ENCODE measurements at regions not wholly inside any gene's neighbourhood (a gene's known extent, or its start where the extent isn't known, plus 50 kb on each side); places are given as distances from the start of the nearest gene placed in this dataset.
A peak's percentile ranks its signal among the peaks of the same experiment; 100 is the strongest.

DNA sequence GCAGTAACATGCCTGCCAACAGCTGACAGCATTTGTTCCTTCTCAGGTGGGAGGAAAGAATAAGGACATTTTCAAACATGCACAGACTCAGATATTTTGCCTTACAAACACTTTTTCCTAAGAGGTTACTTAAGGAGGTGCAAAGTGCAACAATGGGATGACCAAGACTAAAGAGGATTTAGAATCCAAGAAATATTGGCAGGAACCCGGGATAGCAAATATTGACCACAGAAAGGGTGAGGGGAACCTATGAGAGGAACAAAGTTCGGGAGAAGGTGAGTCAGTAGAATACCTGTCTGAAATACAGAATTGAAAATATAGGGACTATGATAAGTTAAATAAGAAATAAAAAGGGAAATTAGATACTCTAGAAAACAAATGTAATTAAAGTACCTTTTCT is 321.9 kb upstream of the EMCN start:
- DNase-seq = no peak

DNA sequence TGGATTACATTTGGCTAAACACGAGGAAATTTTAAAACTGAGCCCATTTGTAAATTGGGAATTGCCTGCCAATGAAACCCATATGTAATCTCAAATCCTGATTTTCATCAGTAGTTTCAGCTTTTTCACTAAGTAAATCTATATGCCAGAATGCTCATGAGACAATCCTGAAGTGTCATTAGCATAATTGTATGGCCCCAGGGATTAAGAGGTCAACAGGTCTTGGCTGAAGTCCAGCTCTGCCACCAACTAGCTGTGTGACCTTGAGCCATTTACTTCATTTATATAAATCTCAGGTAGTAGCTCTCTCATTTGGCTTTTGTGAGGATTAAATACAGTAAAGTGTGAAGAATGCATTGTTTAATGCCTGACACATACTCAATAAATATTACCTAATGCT is 320.5 kb upstream of the EMCN start:
- DNase-seq = no peak

- no peak for DNase-seq
Observed at GRCh38 chr4:100836929-100837328, 319.1 kb upstream of the EMCN start.

- no peak for DNase-seq
Observed at GRCh38 chr4:100834616-100835015, 316.8 kb upstream of the EMCN start.

- no peak for DNase-seq
Observed at GRCh38 chr4:100833906-100834305, 316.1 kb upstream of the EMCN start.

DNA sequence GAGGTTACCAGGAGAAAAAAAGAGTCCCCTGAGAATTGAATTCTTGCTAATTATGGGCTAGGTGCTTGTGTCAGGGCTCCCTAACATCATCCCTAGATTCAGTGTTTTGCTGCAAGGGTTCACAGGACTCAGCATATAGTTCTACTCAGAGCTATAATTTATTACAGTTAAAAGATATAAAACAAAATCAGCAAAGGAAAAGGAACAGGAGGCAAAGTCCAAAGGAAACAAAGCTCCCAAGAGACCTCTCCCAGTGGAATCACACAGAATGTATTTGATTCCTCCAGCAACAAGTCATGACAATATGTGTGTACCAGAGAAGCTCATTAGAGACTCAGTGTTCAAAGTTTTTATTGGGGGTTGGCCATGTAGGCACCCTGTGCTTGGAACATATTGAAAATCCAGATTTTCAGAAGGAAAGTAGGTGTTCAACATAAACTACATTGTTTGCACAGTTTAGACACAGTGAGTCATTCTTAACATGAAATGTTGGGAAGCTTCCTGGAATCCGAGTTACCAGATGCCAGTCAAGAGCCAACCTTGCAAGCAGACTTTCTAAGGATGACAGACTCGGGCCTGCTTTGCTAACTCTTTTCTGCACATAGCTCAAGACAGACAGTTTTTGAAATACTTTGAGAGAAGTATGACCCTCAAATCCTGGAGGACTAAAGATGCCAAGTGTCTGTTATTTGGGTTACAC is 311.3 kb upstream of the EMCN start:
- DNase-seq = no peak

- DNase-seq = no peak
Observed at GRCh38 chr4:100828364-100828763, 310.5 kb upstream of the EMCN start.

GRCh38 chr4:100827756-100828155 is 309.9 kb upstream of the EMCN start:
- DNase-seq = no peak

DNA sequence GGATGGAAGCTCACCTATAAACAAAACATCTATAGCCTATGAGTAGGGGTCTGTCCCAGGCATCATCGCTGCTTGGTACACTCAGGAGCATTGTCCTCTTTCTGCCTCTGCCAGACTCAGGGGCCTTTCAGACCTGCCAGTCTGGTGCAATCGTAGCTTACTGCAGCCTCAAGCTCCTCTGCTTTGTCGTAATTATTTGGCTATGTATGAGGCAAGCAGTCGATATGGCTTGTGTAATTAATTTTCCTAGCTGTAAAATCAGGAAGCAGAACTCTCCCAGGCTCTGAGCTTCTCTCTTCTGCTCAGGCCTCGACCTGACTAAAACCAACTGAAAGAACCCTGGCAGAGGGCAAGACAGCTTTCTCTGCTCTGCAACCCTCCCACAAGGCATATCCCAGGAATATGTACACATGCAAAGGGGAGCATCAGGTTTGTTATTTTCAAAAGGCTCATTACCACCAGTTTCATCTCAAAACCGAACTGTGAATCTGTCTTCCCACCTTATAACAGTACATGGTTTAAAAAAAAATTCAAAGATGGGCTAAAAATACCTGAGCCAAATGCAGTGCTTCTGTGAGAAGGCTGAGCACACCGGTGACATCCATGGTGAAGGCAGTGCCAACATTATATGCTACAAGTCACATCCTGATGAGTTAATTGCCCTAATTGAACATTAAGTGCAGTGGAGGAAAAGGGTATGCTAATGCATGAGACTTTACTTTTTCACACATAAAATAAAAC is 309.2 kb upstream of the EMCN start:
- DNase-seq = no peak

DNA sequence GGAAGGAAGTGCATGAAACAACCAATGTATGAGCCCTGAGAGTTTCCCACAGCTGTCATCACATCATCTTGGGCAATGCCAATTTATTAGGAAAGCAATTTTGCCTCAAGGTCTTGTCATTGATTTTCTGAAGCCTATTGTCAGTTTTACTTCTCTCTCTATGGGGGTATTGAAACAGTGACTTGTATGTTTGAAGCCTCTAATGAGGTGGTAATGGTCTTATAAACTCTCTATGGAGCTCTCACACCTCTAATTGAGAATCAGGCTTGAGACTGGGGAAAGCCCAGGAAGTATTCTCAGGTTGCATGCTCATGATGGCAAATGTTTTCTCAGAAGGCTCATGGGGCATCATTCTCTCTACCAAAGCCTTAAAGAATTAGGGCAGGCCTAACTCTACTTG is 308.2 kb upstream of the EMCN start:
- no peak for DNase-seq

DNA sequence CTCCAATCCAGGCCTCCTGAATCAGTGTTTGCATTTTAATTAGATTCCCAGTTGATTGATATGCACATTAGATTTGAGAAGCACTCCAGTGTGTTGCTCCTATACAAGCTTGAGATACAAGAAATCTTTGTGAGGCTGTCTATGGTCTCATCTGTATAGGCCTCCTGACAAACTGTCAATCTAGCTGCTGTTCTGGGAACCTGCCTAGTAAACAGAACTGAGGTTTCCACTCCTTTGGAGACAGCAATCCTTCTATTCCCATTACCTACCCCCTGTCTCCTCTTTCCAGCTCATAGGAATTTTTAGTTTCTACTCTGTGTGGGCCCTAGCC is 306.1 kb upstream of the EMCN start:
- DNase-seq = no peak

DNA sequence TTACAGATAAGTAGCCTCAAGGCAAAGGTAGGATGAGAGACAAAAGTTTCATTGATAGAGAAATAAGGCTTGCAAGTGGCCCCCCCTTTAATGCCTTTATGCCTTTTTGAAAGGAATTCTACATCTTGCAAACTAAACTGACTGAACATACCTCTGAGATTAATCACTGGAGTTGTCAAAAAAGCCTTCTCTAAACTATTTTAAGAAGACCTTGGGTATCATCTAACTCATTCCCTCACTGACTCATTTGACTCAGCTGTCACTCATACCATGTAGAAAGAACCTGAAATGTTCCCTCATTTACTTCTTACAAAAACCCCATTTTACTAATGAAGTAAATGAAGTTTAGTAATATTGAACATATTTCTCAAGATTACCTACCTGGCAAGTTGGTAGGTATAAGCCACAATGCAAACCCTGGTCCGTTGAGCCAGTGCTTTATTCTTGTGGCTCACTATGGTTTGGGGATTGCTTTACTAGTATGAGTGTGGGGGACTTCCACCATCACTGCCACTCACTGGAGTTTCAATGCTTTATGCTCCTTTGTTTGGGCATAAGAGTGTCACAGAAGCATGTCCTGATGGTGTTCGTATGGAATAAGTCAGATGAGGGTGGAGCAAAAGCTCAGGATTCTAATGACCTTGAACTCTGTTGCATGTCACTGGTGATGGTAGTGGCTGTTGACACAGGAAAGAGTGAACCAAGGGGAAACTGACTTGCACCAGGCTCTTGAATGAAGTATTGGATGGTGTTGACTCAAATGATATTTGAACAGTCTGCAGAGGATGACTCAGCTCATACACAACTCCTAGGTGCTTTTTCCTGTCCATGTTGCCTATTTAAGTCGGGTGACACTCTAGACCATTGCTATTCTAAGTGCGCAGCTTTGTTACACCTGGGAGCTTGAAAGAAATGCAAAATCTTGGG is 305.5 kb upstream of the EMCN start:
- peak; percentile 51 for DNase-seq

DNA sequence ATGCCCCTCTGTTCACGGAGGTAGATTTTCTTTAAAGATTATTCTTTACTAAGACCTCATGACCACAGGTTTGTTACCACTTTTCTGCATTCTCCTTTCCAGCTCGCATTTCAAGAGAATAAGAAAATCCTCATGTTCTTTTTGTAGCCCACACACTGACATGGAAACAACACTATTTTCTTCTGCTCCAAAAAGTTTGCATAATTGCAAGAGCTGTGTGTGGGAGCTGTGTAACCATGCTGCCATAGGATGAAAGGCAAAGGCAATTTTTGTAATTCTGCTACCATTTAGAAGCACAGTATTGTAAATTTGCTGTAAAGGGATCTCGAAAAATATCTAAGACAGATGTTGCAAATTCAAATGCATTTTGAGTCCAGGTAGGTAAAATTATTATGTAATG is 302.4 kb upstream of the EMCN start:
- no peak for DNase-seq

GRCh38 chr4:100819505-100819904 is 301.7 kb upstream of the EMCN start:
- no peak for DNase-seq

DNA sequence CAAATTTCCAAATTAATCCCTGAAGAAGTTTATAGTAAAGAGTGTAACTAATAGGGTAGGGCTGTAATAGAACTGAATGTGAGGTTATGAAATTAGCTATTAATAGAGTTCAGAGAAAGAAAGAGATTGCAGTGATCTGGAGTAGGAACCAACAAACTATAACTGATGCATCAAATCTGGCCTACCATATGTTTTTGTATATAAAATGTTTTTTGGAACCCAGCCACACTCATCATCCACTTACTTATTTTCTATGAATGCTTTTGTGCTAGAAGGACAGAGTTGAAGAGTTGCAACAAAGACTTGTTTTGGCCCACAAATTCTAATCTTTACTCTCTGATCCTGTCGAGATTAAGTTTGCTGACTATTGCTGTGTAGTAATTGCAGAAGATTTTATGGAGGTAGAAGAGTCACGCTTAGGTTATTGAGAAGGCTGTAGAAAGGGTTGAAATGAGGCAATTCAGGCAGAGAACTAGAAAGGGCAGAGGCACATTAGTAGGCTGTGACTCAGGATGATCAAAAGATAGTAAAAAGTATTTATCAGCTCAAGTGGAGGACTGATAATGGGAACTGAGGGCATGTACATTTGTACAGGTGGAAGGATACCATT is 298.7 kb upstream of the EMCN start:
- no peak for DNase-seq

DNA sequence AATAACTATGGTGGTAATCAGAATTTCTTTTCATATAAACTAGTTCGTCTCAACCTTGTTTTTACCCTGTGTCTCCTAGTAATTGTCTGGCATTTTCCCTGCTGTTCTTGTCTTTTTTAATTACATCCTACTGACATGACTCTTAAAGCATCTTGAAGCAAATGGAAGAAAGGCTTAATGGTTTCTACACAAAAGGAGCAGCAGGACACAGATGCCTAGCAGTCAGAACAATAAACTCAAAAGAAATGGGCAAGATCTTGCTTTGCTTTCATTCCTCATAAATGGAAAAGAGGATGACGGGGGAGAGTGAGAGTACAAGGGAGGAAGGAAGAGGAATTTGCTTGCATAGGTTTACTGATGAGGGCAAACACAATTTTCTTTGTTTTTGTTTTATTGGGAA is 293.2 kb upstream of the EMCN start:
- no peak for DNase-seq

DNA sequence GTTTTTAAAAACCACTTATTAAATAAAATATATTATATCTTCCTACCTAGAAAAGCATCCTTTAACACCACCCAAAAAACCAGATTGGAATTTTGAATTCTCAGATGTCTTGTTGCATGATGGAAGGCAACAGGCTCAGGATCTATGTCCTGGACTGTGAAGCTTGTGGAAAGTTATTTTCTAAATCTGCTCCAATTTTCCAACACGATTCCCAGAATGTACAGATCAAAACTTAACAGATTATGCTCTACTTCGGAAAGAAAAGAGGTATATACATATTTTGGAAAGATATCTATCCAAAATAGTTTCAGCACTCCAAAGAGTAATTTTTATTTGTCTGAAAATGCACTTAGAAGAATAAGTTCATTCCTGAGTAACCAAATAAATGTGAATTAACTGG is 291.7 kb upstream of the EMCN start:
- no peak for DNase-seq

DNA sequence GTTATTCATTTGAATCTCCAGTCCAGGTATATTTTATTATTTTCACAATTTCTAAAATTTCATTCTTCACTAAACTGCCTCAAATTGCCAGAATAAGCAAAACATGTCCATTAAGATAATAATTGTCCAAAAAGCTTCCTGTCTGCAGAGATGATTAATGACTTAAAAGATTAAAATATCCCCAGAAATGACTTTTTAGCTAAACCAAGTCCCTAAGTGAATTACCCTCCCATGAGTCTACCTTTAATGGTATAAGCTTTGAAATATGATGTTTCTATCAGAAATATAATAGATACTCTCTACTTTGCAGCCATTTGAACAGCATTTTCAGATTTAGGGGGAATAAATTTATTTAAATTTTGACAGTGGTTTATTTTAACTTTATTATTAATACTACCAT is 289.2 kb upstream of the EMCN start:
- no peak for DNase-seq

DNA sequence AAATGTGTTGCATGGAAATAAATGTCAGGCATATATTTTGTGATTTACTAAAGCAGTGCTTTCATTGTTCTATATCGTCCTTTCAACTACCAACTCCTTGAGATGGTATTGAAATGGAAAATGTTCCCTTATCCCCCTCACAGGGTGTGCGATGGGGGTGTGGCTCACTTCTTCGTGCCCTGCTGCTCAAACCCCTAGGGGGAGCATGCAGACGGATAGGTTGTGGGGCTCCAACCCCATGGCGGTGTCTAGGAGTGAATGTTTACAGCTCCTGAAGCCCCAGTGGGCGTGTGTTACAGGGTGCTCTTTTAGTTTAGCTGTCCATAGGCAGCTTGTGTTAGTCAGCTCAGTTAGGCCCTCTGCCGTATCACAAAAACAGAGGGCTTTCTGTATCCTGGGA is 287.7 kb upstream of the EMCN start:
- no peak for DNase-seq

- no peak for DNase-seq
Observed at GRCh38 chr4:100804576-100805360, 286.9 kb upstream of the EMCN start.

- DNase-seq = no peak
Observed at GRCh38 chr4:100803751-100804150, 285.9 kb upstream of the EMCN start.

GRCh38 chr4:100799761-100800539 is 282.1 kb upstream of the EMCN start:
- DNase-seq = no peak
